Activated T-cell treated with anti-CD3 and anti-CD28 coated beads, Interleukin-2, amount 50 U/mL, for 72 hours (primary cell): ENCODE measurements at regions not wholly inside any gene's neighbourhood (a gene's known extent, or its start where the extent isn't known, plus 50 kb on each side); places are given as distances from the start of the nearest gene placed in this dataset.

ENCODE experiments used
- ATAC-seq, 2 donors: fragments of 150-1000 bp; cut with Tn5 transposase; replicated peaks in 1 of 2; 2 replicates each; pipeline ENCODE4 v1.10.0; 2021; ENCODE audit warnings: moderate library complexity in 2 of 2, mild to moderate bottlenecking in 1 of 2
- DNase-seq, 2 donors: peaks; one replicate each; pipeline ENCODE4 v3.0.0; 2021 to 2022; ENCODE audit warnings: mixed read lengths in 1 of 2
- H3K27ac Mint-ChIP-seq: one replicate; pipeline ENCODE4 v1.8.0; 2022; ENCODE audit warnings: mild to moderate bottlenecking, moderate library complexity, mixed read lengths
- H3K27me3 Mint-ChIP-seq: one replicate; pipeline ENCODE4 v1.8.0; 2022; ENCODE audit warnings: low read depth, mixed read lengths
- H3K36me3 Mint-ChIP-seq, 2 donors: one replicate each; pipeline ENCODE4 v1.8.0; 2022; ENCODE audit warnings: mixed read lengths in 2 of 2, mild to moderate bottlenecking in 1 of 2; ENCODE audit not compliant: insufficient read depth in 2 of 2
- H3K4me1 Mint-ChIP-seq: one replicate; pipeline ENCODE4 v1.8.0; 2022; ENCODE audit warnings: low read depth, mixed read lengths
- H3K4me3 Mint-ChIP-seq, 2 donors: one replicate each; pipeline ENCODE4 v1.8.0; 2022; ENCODE audit warnings: mild to moderate bottlenecking in 2 of 2, mixed read lengths in 2 of 2, moderate library complexity in 2 of 2
- H3K9me3 Mint-ChIP-seq, 2 donors: one replicate each; pipeline ENCODE4 v1.8.0; 2022; ENCODE audit warnings: mixed read lengths in 2 of 2

DNA sequence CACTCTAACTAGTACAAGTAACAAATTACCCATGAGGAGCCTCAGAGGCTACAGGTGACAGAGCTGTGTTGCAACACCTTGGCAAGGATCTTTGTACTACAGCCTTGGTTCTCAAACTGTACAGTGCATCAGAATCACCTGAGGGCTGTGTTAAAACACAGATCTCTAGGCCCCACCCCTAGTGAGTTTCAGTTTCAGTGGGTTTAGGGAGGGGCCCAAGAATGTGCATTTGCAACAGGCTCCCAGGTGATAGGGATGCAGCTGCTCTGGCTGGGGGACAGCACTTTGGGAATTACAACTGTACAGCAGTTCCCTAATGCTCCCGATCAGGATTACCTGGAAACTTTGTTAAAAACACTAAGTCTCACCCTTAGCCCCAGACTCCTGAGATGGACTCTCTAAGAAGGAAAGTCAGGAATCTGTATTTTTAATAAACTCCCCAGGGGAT, 66.1 kb upstream of the NR2F2 start:
- H3K4me1 Mint-ChIP-seq, result no peaks in the 10 kb centered on the region
- no peak overlapping the region for H3K4me3 Mint-ChIP-seq
- ATAC-seq (no peak), DNase-seq (no peak)
- no peaks in the 10 kb centered on the region for H3K36me3 Mint-ChIP-seq
- no peaks in the 10 kb centered on the region for H3K27me3 Mint-ChIP-seq
- peaks cover 0 to 2% of the 10 kb centered on the region in 2 donors for H3K9me3 Mint-ChIP-seq
- no peak overlapping the region for H3K27ac Mint-ChIP-seq

DNA sequence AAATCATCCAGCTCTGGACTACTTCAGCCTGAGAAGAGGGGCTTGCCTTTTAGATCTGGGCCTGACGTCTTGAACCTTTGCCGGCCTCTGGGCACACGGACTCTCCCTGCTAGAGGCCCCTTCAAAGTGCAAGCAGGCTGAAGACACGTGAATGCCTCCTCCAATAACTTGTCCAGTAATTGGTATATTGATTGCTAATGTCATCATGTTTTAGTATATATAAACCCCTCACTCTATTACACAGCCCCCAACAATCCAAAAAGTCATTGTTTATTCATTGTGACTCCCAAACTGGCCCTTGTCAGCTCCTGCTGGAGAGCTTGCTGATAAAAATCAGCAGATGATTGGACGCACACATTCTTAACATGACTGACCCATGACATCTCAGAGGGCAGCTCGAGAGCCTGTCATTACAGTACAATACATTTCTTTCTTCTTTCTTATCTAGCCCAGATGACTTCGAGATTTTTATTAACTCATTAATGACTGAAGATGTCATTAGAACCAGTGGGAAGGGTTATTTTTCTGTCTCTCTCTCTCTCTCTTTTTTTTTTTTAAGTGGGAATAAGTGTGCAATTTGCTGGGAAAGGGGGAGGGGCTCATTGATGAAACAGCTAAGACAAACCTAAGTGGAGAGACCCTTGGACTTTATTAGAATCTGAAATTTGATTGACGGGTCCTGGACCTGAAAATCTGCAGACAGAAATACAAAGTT, 65.5 kb upstream of the NR2F2 start:
- Mint-ChIP-seq H3K4me3 (no peak overlapping the region), H3K36me3 (no peaks in the 10 kb centered on the region), H3K27me3 (peaks cover 6% of the 10 kb centered on the region), H3K9me3 (peaks cover 0 to 2% of the 10 kb centered on the region in 2 donors), H3K27ac (no peak overlapping the region), H3K4me1 (no peaks in the 10 kb centered on the region)
- DNase-seq (no peak), ATAC-seq (no peak)

- Mint-ChIP-seq H3K36me3 (no peaks in the 10 kb centered on the region), H3K4me1 (no peaks in the 10 kb centered on the region), H3K4me3 (no peak overlapping the region), H3K27me3 (peaks cover 8% of the 10 kb centered on the region), H3K9me3 (peaks cover 0 to 2% of the 10 kb centered on the region in 2 donors), H3K27ac (no peak overlapping the region)
- DNase-seq (no peak), ATAC-seq (no peak)
Measured at GRCh38 chr15:96266456-96266855, 64.0 kb upstream of the NR2F2 start.

DNA sequence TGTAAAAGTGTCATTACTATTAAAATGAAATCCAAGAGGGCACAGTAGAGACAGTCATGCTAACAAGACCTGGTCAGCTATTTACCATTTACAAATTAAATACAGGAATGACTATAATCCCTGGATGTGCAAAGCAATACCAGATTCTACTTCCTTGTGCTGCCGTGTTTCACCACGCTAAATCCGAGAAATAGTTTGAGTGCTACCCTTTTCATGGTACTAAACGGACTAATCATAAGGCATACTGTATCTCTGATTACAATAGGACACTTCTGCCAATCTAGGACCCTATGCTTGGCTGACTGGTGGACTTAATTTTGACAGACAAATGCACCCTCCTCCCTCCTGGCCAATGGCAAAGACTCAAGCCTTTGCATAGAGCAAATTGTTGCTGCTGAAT, 63.0 kb upstream of the NR2F2 start:
- Mint-ChIP-seq H3K36me3 (no peaks in the 10 kb centered on the region), H3K4me1 (no peaks in the 10 kb centered on the region), H3K27ac (no peak overlapping the region), H3K9me3 (peaks cover 0 to 2% of the 10 kb centered on the region in 2 donors), H3K4me3 (no peak overlapping the region), H3K27me3 (peaks cover 8% of the 10 kb centered on the region)
- no peak for DNase-seq
- ATAC-seq, result no peak

DNA sequence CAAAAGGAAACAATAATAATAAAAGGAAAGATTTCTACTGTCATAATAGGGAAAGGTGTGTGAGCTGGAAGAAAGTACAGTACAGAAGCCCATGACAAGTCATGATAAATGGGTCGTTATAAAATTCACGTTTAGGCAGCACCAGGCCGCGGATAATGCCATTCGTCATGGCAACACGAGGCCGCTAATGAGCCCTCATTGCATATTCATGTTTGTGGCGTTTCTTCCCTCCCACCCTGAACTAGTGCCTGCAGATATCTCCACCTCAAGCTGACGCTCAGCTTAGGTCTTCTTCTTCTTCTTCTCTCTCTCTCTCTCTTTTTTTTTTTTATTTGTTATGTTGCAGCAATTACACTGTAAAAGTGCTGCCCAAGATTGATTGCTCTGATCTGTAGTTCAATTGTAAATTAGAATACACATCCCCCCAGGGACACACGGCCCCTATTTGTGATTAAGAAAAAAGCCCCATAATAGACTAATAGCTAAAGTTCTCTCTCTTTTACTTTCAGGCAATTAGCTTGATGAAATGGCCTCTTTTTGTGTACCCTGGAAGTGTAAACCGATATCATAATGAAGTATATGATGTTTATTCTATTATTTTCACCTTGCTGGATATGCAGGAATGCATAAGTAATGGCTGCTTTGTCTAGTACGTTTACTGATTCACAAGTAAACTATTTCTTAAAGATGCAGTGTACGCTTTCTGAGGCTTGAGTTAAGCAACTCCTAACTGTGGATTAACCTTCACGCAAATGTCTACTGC, 61.9 kb upstream of the NR2F2 start:
- DNase-seq (no peak), ATAC-seq (no peak)
- Mint-ChIP-seq H3K27me3 (peaks cover 8% of the 10 kb centered on the region), H3K27ac (no peak overlapping the region), H3K36me3 (no peaks in the 10 kb centered on the region), H3K4me3 (no peak overlapping the region), H3K9me3 (peaks cover 0 to 2% of the 10 kb centered on the region in 2 donors), H3K4me1 (no peaks in the 10 kb centered on the region)

GRCh38 chr15:96270581-96271172, 59.8 kb upstream of the NR2F2 start:
- no peak overlapping the region for H3K4me3 Mint-ChIP-seq
- H3K27me3 Mint-ChIP-seq, result peaks cover 8% of the 10 kb centered on the region
- no peak for ATAC-seq
- H3K4me1 Mint-ChIP-seq, result no peaks in the 10 kb centered on the region
- no peak overlapping the region for H3K27ac Mint-ChIP-seq
- no peak for DNase-seq
- peaks cover 0 to 3% of the 10 kb centered on the region in 2 donors for H3K9me3 Mint-ChIP-seq
- peaks cover 0 to 2% of the 10 kb centered on the region in 2 donors for H3K36me3 Mint-ChIP-seq

DNA sequence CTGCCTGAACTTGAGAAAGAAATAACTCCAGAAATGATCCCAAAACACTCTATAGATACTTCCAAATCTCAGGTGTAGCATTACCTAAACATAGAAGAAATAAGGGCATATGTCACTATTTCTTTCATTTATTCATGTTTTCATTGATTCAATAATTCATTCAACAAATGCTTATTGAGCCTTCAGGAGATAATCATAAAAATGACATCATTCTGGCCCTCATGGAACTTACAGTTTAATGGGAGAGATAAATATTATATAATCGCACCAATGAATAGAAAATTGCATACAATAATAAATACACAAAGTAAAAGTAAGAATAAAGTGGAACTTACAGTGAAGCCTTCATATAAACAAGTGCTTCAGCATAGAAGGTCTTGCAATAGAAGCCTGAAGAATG, 58.1 kb upstream of the NR2F2 start:
- Mint-ChIP-seq H3K27me3 (peaks cover 8% of the 10 kb centered on the region), H3K4me3 (no peak overlapping the region), H3K36me3 (peaks cover 2% of the 10 kb centered on the region in 2 donors)

DNA sequence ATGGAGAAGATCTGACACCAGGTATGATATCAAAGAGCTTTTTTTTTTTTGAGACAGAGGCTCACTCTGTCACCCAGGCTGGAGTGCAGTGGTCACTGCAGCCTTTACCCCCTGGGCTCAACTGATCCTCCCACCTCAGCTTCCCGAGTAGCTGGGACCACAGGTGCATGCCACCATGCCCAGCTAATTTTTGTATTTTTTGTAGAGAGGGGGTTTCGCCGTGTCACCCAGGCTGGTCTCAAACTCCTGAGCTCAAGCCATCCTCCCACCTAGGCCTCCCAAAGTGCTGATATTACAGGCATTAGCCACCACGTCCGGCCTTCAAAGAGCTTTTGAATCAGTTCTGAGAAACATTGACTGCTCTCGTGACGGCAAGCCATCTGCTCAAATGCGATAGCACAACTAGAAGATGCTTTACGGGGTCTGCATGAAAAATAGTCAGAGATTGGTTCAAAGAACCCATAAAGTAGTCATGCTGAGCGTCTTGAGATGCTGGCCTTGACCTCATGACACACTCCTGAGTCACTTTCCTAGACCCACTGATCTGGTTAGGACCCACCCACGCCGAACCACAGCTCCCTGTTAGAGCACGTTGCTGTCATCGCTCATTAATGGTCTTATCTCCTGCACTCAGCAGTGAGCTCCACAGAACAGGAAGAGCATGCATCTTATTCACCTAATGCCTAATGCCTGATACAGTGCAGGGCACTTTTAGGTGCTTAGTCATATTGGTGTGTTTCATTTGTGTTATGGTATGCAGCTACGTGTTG, 57.0 kb upstream of the NR2F2 start:
- Mint-ChIP-seq H3K27ac (no peak overlapping the region), H3K27me3 (peaks cover 8% of the 10 kb centered on the region), H3K36me3 (peaks cover 2% of the 10 kb centered on the region in 2 donors), H3K9me3 (peaks cover 0 to 3% of the 10 kb centered on the region in 2 donors), H3K4me3 (no peak overlapping the region), H3K4me1 (no peaks in the 10 kb centered on the region)
- ATAC-seq (peak; percentile 36 to 45), DNase-seq (peak; percentile 8 to 14)

More for the DNA sequence above, 58.1 kb upstream of the NR2F2 start:
- H3K27ac Mint-ChIP-seq, result no peak overlapping the region
- no peak for DNase-seq
- H3K9me3 Mint-ChIP-seq, result peaks cover 0 to 3% of the 10 kb centered on the region in 2 donors
- no peaks in the 10 kb centered on the region for H3K4me1 Mint-ChIP-seq
- no peak for ATAC-seq

GRCh38 chr15:96274087-96274440, 56.4 kb upstream of the NR2F2 start:
- DNase-seq (no peak), ATAC-seq (no peak)
- no peaks in the 10 kb centered on the region for H3K4me1 Mint-ChIP-seq
- peaks cover 2% of the 10 kb centered on the region in 2 donors for H3K36me3 Mint-ChIP-seq
- H3K4me3 Mint-ChIP-seq, result no peak overlapping the region
- peaks cover 8% of the 10 kb centered on the region for H3K27me3 Mint-ChIP-seq
- no peak overlapping the region for H3K27ac Mint-ChIP-seq
- H3K9me3 Mint-ChIP-seq, result peaks cover 0 to 3% of the 10 kb centered on the region in 2 donors

GRCh38 chr15:96274698-96275097, 55.8 kb upstream of the NR2F2 start:
- Mint-ChIP-seq H3K36me3 (peaks cover 2% of the 10 kb centered on the region in 2 donors), H3K4me3 (no peak overlapping the region), H3K9me3 (peaks cover 0 to 3% of the 10 kb centered on the region in 2 donors), H3K27me3 (peaks cover 5% of the 10 kb centered on the region), H3K27ac (no peak overlapping the region), H3K4me1 (no peaks in the 10 kb centered on the region)
- no peak for DNase-seq
- no peak for ATAC-seq

GRCh38 chr15:96276438-96277210, 53.9 kb upstream of the NR2F2 start:
- H3K9me3 Mint-ChIP-seq, result peaks cover 3 to 6% of the 10 kb centered on the region in 2 donors
- H3K27ac Mint-ChIP-seq, result no peak overlapping the region
- peaks cover 2% of the 10 kb centered on the region in 2 donors for H3K36me3 Mint-ChIP-seq
- no peaks in the 10 kb centered on the region for H3K4me1 Mint-ChIP-seq
- H3K4me3 Mint-ChIP-seq, result no peak overlapping the region
- ATAC-seq (no peak), DNase-seq (no peak)
- no peaks in the 10 kb centered on the region for H3K27me3 Mint-ChIP-seq
